Psoas muscle (tissue), 7 donors: ENCODE measurements at regions not wholly inside any gene's neighbourhood (a gene's known extent, or its start where the extent isn't known, plus 50 kb on each side); places are given as distances from the start of the nearest gene placed in this dataset.

ENCODE experiments used
- ATAC-seq, 4 donors: fragments of 200-7000 bp; cut with Tn5 transposase; one replicate each; pipeline ENCODE4 v1.9.1; 2020; ENCODE audit warnings: moderate library complexity in 3 of 4, mild to moderate bottlenecking in 2 of 4
- DNase-seq, 2 donors: peaks; one replicate each; pipeline ENCODE4 v3.0.0-alpha.2; 2020
- H3K27ac ChIP-seq: fragments of 200-600 bp; one replicate; pipeline ENCODE4 v1.8.0; 2022
- H3K27me3 ChIP-seq, 3 donors: fragments of 200-600 bp in 1 of 3; one replicate each; pipeline versions ENCODE4 v1.6.1 to v1.8.0; 2013 to 2022; ENCODE audit warnings: low read length in 2 of 3, mild to moderate bottlenecking in 2 of 3, moderate library complexity in 1 of 3; ENCODE audit not compliant: insufficient read depth in 3 of 3
- H3K36me3 ChIP-seq, 2 donors: fragments of 200-600 bp in 1 of 2; one replicate each; pipeline versions ENCODE4 v1.6.1 to v1.8.0; 2013 to 2022; ENCODE audit warnings: low read depth in 1 of 2, mild to moderate bottlenecking in 1 of 2, moderate library complexity in 1 of 2; ENCODE audit not compliant: insufficient read depth in 1 of 2
- H3K4me1 ChIP-seq: fragments of 200-600 bp; one replicate; pipeline ENCODE4 v1.8.0; 2022
- H3K4me3 ChIP-seq: fragments of 200-600 bp; one replicate; pipeline ENCODE4 v1.8.0; 2022; ENCODE audit warnings: mild to moderate bottlenecking
- H3K9me3 ChIP-seq: fragments of 200-600 bp; one replicate; pipeline ENCODE4 v1.8.0; 2022
- CTCF ChIP-seq: fragments of 200-600 bp; IDR thresholded peaks from one replicate; pipeline ENCODE4 v1.8.0; 2022; ENCODE audit warnings: antibody characterized with exemption
- WGBS, 3 donors: extraction: QIAGEN DNeasy Blood & Tissue Kit; methylation state at CpG; one replicate each; pipeline versions ENCODE4 v1.1.6 to v1.1.7; 2013; 5-methylcytosine and 5-hydroxymethylcytosine counted together
- intact Hi-C, 2 donors: fragments of 100-400 bp; cut with DNase I; formaldehyde crosslinking; loops; one replicate each; pipeline versions ENCODE4 v1.11.0 to v1.14.2; 2022
- donor health status: healthy with polysubstance abuse.
- donor health status: DM: no; HTN: no; CAD: no; lungs with moderate emphysema.
- donor health status: Bipolar disorder and iron deficiency.
- donor health status: healthy.
- donor health status: DM: yes; HTN: yes; CAD: no.
- donor health status: DM: no; HTN: no; CAD: no.
- donor health status: DM: yes; HTN: yes; CAD: no.

DNA sequence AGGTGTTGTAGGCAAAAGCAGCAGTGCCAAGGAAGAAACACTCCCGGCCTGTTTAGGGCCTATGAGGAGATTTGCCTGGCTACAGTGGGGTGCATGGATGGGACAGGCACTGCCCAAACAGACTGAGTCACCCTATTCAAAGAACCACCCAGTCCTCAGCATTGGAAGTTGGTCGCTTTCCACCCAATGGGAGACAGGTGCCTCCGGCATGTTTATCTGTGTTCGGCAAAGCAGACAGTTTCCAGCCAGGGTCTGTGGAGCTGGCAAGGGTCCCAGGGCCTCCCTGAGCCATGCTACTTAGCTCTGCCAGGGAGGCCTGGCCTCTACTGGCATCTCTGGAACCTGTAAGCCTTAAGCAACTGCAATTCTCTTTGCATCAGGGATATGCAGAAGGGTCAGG, 165.1 kb upstream of the ATP6AP2 start:
- Histone ChIP-seq H3K4me1 (no peaks in the 10 kb centered on the region), H3K36me3 (no peaks in the 10 kb centered on the region), H3K4me3 (no peak overlapping the region), H3K27ac (no peak overlapping the region), H3K9me3 (peaks cover 2% of the 10 kb centered on the region), H3K27me3 (peaks cover 0 to 28% (median 0%) of the 10 kb centered on the region in 3 donors)
- no peak for ATAC-seq
- WGBS, 3 donors: 48 to 62% (median 54%) methylated on average over 4 of the region's 4 CpGs
- intact Hi-C loops: no loop called here
- TF ChIP-seq CTCF: no peak
- no peak for DNase-seq

- H3K4me3 ChIP-seq: no peak overlapping the region
- intact Hi-C loops: no loop called here
- no peak overlapping the region for H3K27ac ChIP-seq
- H3K4me1 ChIP-seq: no peaks in the 10 kb centered on the region
- peaks cover 0 to 28% (median 0%) of the 10 kb centered on the region in 3 donors for H3K27me3 ChIP-seq
- no peak for ATAC-seq
- H3K9me3 ChIP-seq: peaks cover 12% of the 10 kb centered on the region
- no peaks in the 10 kb centered on the region for H3K36me3 ChIP-seq
- no peak for TF ChIP-seq CTCF
- WGBS, 3 donors: 78 to 93% (median 92%) methylated on average over 3 of the region's 3 CpGs
- no peak for DNase-seq
Measured at GRCh38 chrX:40414335-40414734, 166.4 kb upstream of the ATP6AP2 start.

- DNase-seq (no peak), ATAC-seq (no peak)
- intact Hi-C loops: no loop called here
- Histone ChIP-seq H3K27ac (no peak overlapping the region), H3K9me3 (peaks cover 12% of the 10 kb centered on the region), H3K36me3 (no peaks in the 10 kb centered on the region), H3K4me1 (no peaks in the 10 kb centered on the region), H3K4me3 (no peak overlapping the region), H3K27me3 (peaks cover 0 to 18% (median 0%) of the 10 kb centered on the region in 3 donors)
- WGBS, 3 donors: 62 to 88% (median 80%) methylated on average over 8 of the region's 8 CpGs
- TF ChIP-seq CTCF: no peak
Measured at GRCh38 chrX:40411340-40412111, 169.2 kb upstream of the ATP6AP2 start.

- Histone ChIP-seq H3K4me1 (no peaks in the 10 kb centered on the region), H3K4me3 (no peak overlapping the region), H3K27me3 (peaks cover 0 to 23% (median 0%) of the 10 kb centered on the region in 3 donors), H3K27ac (no peak overlapping the region), H3K36me3 (no peaks in the 10 kb centered on the region), H3K9me3 (peaks cover 12% of the 10 kb centered on the region)
- intact Hi-C loops: no loop called here
- no peak for DNase-seq
- 94 to 97% (median 97%) methylated on average over 2 of the region's 2 CpGs for WGBS, 3 donors
- no peak for TF ChIP-seq CTCF
- no peak for ATAC-seq
Measured at GRCh38 chrX:40410859-40411258, 169.9 kb upstream of the ATP6AP2 start.
